GM19023 (cell line): ENCODE measurements at regions not wholly inside any gene's neighbourhood (a gene's known extent, or its start where the extent isn't known, plus 50 kb on each side); places are given as distances from the start of the nearest gene placed in this dataset.

Source experiments
- ATAC-seq: cut with Tn5 transposase; IDR thresholded peaks from one replicate; pipeline ENCODE4 v1.9.1; 2021; ENCODE audit warnings: mild to moderate bottlenecking, moderate library complexity; ENCODE audit not compliant: unreplicated experiment

DNA sequence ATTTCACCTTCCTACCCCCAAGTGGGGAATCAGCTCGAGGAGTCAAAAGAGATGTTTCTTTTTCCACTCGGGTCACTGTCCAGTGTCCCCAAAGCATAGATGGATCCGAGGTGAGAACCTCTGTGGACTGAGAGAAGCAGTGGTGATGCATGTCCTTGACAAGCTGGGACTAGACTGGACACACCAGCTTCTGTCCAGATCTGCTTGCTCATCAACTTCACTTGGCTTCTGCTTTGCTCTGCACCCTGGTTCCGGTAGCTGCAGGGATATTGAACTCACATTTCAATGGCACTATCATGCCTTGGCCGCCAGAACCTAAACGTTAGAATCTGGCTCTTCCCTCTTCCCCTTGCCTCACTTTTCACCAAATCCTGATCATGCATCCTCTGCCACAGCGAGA is 50.3 kb upstream of the CXCL12 start:
- ATAC-seq, result no peak

DNA sequence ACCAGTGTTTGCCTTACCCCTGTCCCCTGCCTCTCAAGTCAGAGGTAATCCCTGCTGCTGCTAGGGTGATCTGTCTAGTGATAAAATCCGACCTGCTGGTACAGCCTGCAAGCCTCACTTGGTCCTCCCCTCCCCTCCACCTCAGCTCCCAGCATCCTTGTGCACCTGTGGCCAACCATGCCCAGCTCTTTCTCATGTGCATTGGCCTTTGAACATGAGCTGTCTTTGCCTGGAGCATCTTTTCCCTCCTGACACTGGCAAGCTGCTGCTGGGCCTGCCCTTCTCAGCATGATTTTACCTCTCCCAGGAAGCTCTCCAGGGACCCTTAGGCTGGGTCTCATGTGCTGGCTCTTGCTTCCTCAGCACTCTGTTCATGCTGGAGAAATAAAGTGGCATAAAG is 51.3 kb upstream of the CXCL12 start:
- ATAC-seq, result no peak

DNA sequence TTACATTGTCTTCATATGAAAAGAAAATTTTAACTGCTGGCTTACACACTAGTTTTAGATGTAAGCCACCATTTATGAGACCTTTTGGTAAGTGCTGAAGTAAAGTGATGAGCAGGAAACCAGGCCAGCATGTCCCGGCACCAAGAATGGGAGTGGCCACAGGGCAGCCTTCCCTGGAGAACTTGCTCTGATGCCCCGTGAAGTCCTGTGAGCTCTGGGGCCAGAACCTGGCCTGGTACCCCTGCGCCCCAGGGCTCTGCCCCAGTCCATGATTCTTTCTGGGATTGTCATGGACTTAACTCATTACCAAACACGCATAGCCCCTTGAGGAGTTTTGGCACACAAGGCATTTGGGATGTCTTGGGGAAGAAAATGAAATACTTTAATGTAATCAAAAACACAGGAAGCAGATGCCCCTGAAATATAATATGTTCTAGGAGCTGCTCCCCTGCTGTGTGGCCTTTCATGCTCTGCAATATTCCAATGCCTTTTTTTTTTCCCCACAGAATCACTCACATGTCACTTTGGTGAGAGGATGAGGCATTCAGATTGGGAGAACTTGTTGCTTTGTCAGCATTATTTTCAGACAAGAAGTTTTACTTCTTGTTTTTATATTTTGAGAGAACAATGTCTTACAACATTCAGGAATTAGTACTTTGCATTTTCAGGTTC is 53.1 kb upstream of the CXCL12 start:
- no peak for ATAC-seq

DNA sequence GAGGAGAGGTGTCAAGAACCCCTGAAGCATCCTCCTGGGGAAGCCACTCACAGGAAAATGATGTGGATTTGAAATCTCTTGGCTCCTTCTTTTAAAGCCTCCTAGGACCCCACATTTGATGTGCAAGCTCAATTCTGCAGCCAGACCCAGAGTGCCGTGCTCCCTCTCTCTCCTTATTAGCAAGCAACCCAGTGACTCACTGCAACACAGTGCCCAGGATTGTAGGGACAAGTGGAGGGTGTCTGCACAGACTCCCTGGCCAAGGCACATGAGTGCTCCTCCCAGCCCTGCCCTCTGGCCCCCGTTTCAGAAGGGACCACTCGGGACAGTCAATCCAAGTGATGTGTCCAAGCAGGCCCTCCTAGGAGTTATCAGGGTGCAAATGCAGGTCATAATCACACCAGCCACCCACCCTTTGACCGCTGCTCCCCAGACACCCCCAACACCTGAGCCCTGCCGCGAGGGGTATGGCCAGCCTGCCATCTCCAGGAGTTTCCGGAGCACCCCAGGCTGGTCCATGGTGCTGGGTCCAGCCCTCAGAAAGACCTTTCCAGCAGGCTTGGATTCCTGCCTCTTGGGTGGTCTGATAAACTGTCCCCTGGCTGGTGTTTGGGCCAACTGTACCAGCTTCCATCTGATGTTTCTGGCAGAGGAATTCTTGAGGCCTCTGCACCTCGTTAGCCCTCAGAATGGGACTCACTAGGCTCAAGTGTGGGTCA is 54.5 kb upstream of the CXCL12 start:
- no peak for ATAC-seq

DNA sequence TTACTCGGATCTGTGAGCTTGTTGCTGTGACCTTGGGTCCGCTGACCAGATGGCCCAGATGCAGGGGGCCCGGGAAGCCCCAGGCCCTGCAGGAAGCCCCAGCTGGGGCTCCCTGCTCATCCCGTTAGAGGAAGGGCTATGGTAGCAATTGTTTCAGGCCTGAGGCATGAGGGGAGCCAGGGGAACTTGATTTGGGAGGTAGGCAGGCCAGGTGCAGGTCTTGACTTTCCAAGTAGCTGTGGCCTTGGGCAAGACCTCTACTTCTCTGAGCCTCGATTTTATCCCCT is 55.0 kb upstream of the CXCL12 start:
- no peak for ATAC-seq

DNA sequence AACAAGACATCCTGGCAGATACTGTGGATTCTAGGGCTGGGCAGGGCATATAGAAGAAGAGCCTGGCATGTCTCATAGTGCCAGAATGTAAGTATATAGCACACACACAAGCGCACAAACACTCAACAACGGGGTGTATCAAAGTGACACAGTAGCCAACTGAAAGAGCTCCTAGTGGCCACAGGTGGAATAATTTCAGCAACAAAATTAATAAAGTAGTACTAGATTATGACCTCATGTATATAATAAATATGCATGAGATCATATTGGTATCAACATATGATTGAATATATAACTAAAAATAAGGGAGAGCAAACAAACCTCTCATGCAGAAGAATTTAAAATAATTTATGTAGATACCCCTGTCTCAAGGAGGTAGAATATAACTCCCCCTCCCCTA is 72.4 kb upstream of the CXCL12 start:
- ATAC-seq, result no peak

DNA sequence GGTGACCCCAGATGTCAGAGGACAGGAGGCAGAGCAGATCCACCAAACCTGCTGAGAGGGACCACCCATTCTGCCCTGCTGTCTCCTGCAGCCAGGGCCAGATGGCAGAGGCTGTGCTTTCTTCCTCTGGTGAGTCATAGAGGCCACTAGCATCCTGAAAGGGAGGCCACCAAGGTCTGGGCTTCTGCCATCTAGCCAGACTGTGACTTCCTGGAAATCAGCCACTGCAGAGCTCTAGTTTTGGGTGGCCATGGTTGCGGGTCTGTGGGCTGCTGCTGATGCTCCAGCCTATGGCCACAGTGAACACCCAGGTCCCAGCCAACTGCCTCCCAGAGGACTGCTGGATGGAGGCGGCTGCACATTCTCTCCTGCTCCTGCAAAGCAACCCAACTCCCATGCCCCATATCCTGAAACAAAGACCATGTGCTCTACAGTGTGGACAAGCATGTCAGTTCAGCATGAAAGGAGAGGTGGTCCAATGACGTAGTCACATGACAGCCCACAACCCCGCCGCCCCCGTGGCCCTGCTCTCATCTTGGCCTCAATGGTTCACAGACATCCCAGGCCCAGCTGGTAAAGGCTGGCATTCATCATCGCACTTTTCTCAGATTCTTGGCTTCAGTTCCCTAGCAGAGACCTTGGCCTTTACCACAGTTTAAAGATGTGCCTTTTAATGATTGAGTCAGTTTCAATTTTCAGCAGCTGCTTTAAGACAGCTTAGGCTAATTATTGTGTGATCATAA is 73.9 kb upstream of the CXCL12 start:
- no peak for ATAC-seq

DNA sequence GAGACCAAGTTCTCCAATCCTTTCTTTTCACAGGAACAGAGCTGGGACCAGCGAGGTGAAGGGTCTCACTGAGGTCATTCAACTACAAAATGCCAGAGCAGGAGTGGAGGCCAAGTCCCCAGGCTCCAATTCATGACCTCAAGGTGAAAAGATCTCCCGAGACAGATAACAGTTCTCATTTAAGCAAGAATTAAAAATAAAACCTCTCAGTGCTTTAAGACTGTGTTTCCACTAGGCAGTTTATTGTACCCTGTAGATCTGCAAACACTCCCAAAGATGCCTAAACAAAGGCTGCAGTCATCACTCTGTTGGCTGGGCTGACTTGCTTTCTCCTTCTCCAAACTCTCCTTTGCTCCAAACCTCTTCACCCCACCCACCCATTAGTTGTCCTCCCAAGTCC is 74.8 kb upstream of the CXCL12 start:
- ATAC-seq, result no peak

DNA sequence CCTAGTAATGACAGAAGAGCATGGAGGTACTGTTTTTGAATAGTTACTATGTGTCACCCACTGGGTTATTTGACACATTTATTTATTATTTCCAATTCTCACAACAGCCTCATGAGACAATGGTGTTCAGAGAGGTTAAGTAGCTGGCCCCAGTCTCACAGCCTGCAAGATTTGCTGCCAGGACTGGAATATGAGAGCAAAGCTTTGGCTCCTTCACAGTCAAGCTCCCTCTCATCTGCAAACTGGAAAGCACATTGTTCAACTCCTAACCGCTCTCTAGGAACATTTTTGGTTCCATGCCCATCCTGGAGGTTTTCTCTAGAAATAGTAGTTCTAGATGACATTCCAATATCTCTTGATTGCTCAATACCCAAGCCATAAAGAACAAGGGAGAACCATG is 75.5 kb upstream of the CXCL12 start:
- no peak for ATAC-seq

DNA sequence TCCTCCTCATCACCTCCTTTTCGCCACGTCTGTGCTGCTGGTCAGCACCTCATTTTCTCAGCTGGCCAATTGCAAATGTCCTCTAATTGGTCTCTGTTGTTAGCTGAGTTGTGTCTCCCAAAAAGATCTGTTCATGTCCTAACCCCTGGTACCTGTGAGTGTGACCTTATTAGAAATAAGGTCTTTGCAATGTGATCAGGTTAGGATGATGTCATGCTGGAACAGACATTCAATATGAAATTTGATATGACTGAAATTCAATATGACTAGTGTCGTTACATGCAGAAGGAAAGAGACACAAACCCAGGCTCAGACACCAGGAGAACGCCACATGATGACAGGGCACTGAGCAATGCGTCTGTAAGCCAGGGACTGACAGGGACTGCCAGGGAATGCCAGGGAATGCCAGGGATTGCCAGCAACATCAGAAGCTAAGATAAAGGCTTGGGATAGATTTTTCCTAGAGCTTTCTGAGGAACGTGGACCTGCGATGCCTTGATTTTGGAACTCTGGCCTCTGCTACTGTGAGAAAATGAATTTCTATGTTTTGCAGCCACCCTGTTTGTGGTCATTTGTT is 77.5 kb upstream of the CXCL12 start:
- no peak for ATAC-seq

DNA sequence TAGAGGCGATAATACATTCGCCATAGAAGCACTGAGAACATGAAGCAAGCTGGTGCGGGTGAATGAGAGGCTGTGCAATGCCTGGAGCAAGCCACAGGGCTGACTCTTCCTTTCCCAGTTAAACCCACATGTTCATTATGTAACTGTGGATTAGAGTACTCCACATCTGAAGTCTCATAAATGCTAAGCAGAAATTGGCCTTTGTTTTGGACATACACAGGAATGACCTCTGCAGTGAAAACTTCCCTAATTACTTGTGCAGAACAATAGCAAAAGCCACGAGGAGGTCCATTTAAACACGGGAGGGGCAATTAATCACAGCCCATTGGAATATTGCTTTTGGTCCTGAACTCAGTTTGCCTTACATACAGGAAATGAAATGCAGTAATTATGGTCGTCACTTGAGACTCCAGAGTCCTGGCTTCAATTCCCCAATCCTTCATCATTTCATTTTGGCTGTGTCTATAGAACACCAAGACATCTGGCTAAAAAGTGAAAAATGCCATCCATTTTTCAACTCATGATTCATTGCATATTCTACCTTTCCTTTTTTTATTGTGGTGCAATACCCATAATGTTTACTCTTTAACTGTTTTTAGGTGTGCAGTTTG is 78.7 kb upstream of the CXCL12 start:
- ATAC-seq, result no peak

DNA sequence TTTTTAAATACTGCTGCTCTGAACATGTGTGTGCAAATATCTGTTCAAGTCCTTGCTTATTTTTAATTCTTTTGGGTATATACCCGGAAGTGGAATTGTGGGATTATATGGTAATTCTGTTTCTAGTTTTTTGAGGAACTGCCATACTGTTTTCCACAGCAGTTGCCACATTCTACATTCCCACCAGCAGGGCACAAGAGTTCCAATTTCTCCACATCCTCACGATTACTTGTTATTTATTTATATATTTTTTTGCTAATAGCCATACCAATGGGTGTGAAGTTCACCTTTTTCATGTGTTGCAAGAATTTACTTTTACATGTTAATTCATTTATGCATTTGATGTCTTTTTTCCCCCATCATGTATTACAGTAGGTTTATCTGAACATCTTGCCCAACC is 79.6 kb upstream of the CXCL12 start:
- no peak for ATAC-seq

DNA sequence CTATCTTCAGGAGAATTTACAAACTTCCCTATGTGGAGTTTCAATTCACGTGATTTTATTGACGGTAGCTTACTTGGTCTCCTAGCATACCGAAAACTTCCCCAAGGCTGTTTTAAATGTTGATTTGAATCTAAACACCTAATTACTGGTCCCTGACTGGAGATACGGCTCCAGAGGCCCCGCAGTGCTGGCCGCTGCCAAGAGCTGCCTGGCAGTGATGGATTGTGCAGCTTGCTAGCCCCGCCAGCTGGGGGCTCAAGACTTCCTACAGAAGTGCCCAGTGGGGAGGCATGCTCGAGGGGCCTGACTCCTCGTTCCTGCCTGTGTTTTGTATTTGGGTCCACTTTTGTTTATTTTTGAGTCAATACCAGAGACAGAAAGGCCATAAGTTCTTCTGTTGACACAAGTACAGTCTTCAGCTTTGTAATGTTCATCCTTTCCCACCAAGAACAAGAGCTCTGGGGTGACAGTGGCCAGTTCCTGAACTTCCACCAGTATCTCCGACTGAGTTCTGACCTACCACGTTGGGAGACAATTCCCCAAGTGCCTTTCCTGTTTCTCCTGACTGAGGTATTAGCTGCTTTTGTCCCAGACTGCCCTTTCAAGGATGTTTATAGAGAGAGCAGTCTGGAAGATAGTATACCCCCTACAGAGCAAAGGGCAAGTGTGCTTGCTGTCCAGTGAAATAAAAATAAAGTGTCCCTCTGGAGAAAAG is 80.7 kb upstream of the CXCL12 start:
- ATAC-seq, result no peak

DNA sequence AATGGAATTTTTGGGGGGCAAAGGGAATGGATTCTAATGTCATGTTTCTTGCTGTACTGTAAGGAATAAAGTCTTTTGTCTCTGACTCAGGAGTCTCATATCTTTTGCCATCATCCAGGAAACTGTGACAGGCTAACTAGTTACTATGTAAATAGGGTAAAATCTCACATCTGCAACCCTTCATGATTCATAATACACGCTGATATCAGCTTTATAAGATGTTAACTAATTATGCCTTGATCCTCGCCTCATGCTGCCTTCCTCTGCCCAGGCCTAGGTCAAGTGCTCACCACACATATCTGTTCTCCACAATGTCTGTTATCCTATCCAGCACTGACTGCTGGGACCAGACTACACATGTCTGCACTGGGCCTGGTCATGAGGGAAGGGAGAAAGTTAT is 81.3 kb upstream of the CXCL12 start:
- ATAC-seq, result no peak

DNA sequence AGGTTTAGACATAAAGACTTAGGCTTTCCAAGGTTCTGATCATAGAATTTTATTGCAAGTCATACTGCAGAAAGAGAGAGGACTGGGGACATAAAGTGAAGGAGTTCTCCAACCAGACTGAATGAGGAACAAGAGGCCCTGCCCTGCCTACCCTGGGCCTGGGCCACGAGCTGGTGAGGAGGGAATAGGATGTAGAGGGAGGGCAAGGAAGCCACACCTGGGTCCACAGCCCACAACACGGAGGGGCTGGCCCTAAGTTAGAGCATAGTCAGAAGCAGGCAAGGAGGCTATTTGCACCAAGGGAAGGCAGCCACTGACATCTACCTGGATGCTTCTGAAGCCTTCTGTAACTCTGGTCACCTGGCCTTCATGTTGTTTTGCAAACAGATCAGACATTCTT is 82.2 kb upstream of the CXCL12 start:
- ATAC-seq, result no peak

DNA sequence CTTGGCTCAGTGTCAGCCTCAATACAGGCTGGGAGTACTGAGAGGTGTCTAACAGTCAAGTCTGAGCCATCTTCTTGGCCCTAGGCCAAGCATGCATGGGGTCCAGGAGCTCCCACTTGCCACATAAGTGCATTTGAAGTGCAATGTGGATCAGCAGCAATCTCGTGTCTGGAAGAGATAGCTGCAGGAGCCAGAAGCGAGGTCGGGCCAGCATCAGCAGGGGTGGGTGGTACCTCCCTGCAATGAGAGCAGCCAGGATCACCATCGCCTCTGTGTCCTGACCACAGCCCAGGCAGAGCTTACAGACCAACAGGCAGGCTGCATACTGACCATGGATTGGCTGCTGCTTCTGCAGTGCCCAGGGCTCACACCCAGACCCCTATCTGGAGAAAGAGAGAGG is 83.0 kb upstream of the CXCL12 start:
- no peak for ATAC-seq

DNA sequence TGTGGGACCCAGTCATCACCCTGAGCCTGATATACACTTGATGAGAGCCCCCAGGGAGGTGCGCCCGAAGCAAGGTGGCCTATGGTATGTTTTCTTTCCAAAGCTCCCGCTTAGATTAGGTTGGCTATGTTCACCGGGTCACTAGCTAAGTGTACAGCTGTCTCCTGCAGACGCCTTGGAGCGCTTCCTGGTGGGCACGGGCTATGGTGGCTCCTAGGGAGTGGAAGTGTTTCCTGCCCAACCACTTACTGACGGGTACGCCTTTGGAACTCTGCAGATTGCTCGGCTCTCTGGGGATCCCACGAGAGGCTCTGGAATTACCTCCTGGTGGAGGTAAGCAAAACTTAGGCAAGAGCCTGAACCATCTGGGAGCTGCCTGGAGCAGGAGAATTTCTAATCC is 83.6 kb upstream of the CXCL12 start:
- ATAC-seq, result no peak

DNA sequence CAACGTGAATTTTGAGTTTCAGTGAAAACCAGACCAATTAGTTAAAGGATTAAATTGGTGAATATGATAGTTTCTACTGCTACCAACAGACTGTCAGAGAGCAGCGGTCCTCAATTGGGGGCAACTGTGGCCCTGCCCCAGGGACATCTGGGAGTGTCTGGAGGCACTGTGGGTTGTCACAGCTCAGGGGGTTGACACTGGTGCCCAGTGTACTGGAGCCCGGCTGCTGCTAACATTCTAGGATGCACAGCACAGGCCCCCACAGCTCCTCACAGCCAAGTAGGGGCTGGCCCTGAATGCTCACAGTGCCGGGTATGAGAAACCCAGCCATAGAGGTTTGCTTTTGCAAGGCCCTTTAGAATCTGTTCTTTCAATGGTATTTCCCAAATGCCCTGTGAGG is 84.1 kb upstream of the CXCL12 start:
- ATAC-seq, result no peak

DNA sequence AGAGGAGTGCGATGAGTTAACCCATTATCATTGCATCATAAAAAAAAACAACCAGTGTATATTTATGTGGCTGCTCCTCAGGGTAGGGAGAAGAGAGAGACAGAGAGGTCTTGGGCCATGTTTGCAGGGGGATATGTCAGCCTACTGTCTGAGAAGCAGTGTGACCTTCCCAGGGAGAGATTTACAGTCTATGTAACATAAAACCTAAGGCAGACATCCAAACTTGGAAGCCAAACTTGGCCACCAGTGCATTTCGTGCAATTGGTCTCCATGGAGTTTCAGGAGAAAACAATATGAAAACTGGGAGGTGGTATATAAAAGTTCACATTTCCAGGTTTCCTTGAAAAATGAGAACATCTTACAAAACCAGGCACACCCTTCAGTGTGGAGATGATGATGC is 85.9 kb upstream of the CXCL12 start:
- ATAC-seq, result no peak

DNA sequence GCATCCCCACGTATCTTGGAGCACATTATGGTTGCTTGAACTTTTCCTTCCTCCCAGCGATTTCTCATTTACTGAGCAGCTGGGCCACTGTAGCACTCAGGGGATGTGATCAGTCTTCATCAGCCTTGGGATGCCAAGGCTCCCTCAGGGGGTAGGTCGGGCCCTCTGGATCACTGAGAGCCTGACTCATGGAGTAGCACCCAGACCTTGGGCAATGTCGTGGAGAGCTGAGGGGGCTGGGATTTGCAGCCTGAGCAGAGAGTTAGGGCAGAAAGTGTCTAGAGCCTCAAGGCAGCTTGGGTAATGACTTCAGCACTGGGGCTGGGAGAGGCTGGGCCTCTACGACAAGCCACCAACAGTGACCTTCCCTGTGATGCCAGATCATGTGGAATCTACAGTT is 86.5 kb upstream of the CXCL12 start:
- no peak for ATAC-seq

DNA sequence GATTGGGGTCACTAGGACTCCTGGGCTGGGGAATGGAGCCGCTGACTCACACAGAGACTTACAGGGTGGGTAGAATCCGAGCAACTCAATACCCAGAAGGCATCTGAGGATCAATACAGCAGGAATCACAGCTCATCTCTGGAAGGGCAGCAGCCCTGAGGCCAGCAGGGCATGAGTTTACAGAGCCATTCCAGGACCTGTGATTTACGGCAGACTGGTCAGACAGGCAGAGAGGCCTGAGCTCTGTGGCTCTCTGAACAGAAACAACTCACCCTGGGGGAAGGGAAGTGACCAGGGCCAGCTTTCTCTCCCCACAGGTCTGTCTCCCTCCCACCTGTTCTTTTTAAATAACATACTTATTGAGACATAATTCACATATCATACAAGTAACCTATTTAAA is 88.2 kb upstream of the CXCL12 start:
- ATAC-seq, result no peak
